ENCODE measurements at regions not wholly inside any gene's neighbourhood (a gene's known extent, or its start where the extent isn't known, plus 50 kb on each side); places are given as distances from the start of the nearest gene placed in this dataset.

DNA sequence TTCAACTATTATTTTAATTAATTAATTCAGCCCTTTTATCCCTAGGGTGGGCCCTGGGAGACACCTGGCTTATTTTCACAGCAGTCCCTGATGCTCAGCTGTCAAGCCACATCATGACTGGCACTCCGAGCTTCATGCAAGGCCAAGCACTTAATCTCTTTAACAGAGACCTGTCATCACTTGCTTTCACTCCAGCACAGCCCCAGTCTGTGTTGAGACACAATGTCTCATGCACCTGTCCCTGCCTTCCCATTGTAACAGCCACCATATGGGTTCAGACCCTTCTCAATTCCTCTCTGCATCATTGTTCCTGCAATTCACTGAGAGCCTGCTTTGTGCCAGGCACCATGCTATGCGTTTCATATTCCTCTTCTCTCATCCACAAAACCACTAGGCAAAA lies 222.2 kb upstream of the TENM4 start:
- CTCF ChIA-PET = no interaction called here
- POLR2A ChIA-PET = no interaction called here
- DNase-seq (ENCODE audit: extremely low spot score) = no peak
- TF ChIP-seq, protein P1, sequence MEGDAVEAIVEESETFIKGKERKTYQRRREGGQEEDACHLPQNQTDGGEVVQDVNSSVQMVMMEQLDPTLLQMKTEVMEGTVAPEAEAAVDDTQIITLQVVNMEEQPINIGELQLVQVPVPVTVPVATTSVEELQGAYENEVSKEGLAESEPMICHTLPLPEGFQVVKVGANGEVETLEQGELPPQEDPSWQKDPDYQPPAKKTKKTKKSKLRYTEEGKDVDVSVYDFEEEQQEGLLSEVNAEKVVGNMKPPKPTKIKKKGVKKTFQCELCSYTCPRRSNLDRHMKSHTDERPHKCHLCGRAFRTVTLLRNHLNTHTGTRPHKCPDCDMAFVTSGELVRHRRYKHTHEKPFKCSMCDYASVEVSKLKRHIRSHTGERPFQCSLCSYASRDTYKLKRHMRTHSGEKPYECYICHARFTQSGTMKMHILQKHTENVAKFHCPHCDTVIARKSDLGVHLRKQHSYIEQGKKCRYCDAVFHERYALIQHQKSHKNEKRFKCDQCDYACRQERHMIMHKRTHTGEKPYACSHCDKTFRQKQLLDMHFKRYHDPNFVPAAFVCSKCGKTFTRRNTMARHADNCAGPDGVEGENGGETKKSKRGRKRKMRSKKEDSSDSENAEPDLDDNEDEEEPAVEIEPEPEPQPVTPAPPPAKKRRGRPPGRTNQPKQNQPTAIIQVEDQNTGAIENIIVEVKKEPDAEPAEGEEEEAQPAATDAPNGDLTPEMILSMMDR (IDR thresholded peaks at IDR 0.05; ENCODE audit: control extremely low read depth, extremely low read depth, low read depth, missing control alignments) = no peak

- TF ChIP-seq, protein P1 (IDR thresholded peaks at IDR 0.05; ENCODE audit: control extremely low read depth, extremely low read depth, low read depth, missing control alignments) = no peak
- no peak for DNase-seq (ENCODE audit: extremely low spot score)
- CTCF ChIA-PET = interaction anchor here (1.0 to 1.5 kb wide), 2 partner anchors 9 to 14 kb away, joined by 3 read pairs; no protein-coding TSS in a partner anchor
These were observed 220.5 kb upstream of the TENM4 start for GRCh38 chr11:79661373-79661772.

DNA sequence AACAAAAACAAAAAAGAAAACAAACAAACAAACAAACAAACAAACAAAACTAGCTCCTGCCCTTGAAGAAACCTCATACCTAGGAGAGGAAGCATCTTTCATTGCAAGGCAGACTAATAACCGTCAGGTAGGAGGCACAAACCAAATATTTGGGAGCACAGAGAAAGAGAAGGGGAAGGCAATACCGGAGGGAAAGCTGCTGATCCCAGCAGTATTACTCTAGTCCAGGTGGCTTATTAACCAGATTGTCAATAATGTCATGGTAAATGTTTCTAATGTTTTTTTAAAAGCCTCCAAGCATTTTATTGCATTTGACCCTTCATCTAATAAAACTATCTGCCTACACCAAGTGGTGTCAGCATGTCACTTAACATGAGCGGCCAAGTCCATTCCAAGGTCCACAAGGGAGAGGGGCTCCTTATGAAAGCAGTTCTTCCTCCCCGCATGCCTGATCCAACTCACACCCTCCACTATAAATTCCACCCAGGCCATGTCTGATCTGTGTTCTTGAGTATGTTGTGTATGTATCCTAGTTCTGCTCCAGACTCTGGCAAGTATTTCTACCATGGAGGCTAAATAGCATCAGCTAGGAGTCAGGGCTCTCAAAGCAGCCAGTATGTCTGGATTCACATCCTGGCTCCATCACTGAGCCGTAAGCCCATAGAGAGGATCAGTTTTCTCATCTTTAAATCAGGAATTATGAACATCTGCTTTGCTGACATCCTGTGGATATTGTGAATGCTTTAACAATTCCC lies 208.1 kb upstream of the TENM4 start:
- CTCF ChIA-PET = interaction anchor here (1.3 kb wide), 1 partner anchor 11 kb away, joined by 3 read pairs; no protein-coding TSS in a partner anchor
- TF ChIP-seq, protein P1 (IDR thresholded peaks at IDR 0.05; ENCODE audit: control extremely low read depth, extremely low read depth, low read depth, missing control alignments) = no peak
- no peak for DNase-seq (ENCODE audit: extremely low spot score)
- POLR2A ChIA-PET = no interaction called here

More at GRCh38 chr11:79661373-79661772, 220.5 kb upstream of the TENM4 start:
- POLR2A ChIA-PET = no interaction called here

- TF ChIP-seq, protein P1 (IDR thresholded peaks at IDR 0.05; ENCODE audit: control extremely low read depth, extremely low read depth, low read depth, missing control alignments) = no peak
- DNase-seq (ENCODE audit: extremely low spot score) = no peak
- POLR2A ChIA-PET = no interaction called here
- CTCF ChIA-PET = no interaction called here
These were observed 196.4 kb upstream of the TENM4 start for GRCh38 chr11:79637219-79637618.

DNA sequence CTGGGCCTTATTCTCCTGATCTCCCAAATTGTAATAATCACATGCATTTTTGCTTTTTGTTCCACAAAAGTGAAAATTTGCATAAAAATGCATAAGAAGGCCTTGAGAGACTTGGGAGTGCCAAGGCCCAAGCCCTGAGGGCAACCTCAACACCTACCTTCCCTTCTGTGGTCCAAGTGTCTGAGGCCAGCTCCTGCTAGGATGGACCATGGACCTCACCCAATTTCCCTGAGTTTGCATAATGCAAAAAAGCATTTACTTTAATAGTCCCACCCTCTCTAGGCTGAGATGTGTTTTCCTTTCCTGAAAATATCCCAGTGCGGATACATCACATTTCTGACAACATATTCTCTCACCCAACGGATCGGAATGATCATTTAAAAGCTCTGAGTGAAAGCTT lies 194.1 kb upstream of the TENM4 start:
- DNase-seq (ENCODE audit: extremely low spot score) = no peak
- POLR2A ChIA-PET = no interaction called here
- CTCF ChIA-PET = interaction anchor here (1.4 kb wide), 1 partner anchor 10 kb away, joined by 4 read pairs; no protein-coding TSS in a partner anchor
- TF ChIP-seq, protein P1 (IDR thresholded peaks at IDR 0.05; ENCODE audit: control extremely low read depth, extremely low read depth, low read depth, missing control alignments) = no peak

DNA sequence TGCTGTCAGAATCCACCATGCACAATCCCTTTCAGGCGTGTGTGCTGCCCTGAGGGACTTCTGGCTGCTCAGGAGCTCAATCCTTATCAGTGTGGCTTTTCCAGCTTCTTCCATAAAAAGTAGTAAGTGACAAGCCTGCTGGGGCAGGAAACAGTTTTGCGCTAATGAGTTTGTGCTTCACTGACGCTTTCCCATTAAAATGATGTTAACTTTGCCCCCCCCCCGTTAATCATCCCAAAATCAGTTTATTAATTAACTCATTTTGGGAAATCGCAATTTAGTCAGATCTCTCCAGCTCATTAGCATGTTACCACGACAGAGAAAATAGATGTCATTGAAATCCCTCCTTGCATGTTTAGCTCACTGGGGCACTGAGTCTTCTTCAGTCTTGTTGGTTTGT lies 186.5 kb upstream of the TENM4 start:
- CTCF ChIA-PET = no interaction called here

More for the DNA sequence above, 186.5 kb upstream of the TENM4 start:
- POLR2A ChIA-PET = no interaction called here
- DNase-seq (ENCODE audit: extremely low spot score) = no peak
- TF ChIP-seq, protein P1 (IDR thresholded peaks at IDR 0.05; ENCODE audit: control extremely low read depth, extremely low read depth, low read depth, missing control alignments) = no peak
